Activated CD4-positive, alpha-beta memory T cell treated with anti-CD3 and anti-CD28 coated beads, Interleukin-2, amount 10 ng/mL, durations not matched to agents 7 days and 5 days (primary cell): ENCODE measurements at regions not wholly inside any gene's neighbourhood (a gene's known extent, or its start where the extent isn't known, plus 50 kb on each side); places are given as distances from the start of the nearest gene placed in this dataset.

Source experiments
- CTCF ChIA-PET: fragments of 350-600 bp; sonication (Branson Sonifier 250); formaldehyde crosslinking; loops from one replicate; lab custom pipeline; 2021; ENCODE audit warnings: antibody characterized with exemption, inconsistent platforms; lab: Charles Lee
- POLR2A ChIA-PET: fragments of 350-600 bp; sonication (Branson Sonifier 250); formaldehyde crosslinking; loops from one replicate; lab custom pipeline; 2021; ENCODE audit warnings: antibody characterized with exemption; lab: Charles Lee
- DNase-seq: peaks from one replicate; pipeline ENCODE4 v3.0.0-alpha.2; 2020
- H3K27ac Mint-ChIP-seq: one replicate; pipeline ENCODE4 v1.8.0; 2021; ENCODE audit warnings: mild to moderate bottlenecking, mixed read lengths
- H3K27me3 Mint-ChIP-seq: one replicate; pipeline ENCODE4 v1.8.0; 2021; ENCODE audit warnings: mixed read lengths
- H3K36me3 Mint-ChIP-seq: one replicate; pipeline ENCODE4 v1.8.0; 2021; ENCODE audit warnings: low read depth, mixed read lengths
- H3K4me1 Mint-ChIP-seq: one replicate; pipeline ENCODE4 v1.8.0; 2021; ENCODE audit warnings: mixed read lengths
- H3K4me3 Mint-ChIP-seq: one replicate; pipeline ENCODE4 v1.8.0; 2021; ENCODE audit warnings: mild to moderate bottlenecking, mixed read lengths
- H3K9me3 Mint-ChIP-seq: one replicate; pipeline ENCODE4 v1.8.0; 2021; ENCODE audit warnings: mixed read lengths

GRCh38 chr1:200233393-200233792 lies 176.4 kb downstream of the ZNF281 start:
- Mint-ChIP-seq H3K4me1 (no peaks in the 10 kb centered on the region), H3K36me3 (no peaks in the 10 kb centered on the region), H3K9me3 (no peaks in the 10 kb centered on the region), H3K27ac (no peak overlapping the region), H3K27me3 (peaks cover 29% of the 10 kb centered on the region), H3K4me3 (no peak overlapping the region)
- CTCF ChIA-PET: no interaction called here
- DNase-seq: no peak
- POLR2A ChIA-PET: no interaction called here

- POLR2A ChIA-PET: no interaction called here
- no peaks in the 10 kb centered on the region for H3K9me3 Mint-ChIP-seq
- no peak overlapping the region for H3K27ac Mint-ChIP-seq
- CTCF ChIA-PET: interaction anchor here (1.6 kb wide), 1 partner anchor 9 kb away, joined by 3 read pairs; no protein-coding TSS in a partner anchor
- no peaks in the 10 kb centered on the region for H3K36me3 Mint-ChIP-seq
- H3K4me3 Mint-ChIP-seq: no peak overlapping the region
- no peak for DNase-seq
- H3K4me1 Mint-ChIP-seq: peaks cover 2% of the 10 kb centered on the region
- H3K27me3 Mint-ChIP-seq: peaks cover 29% of the 10 kb centered on the region
These were observed 178.0 kb downstream of the ZNF281 start for GRCh38 chr1:200231787-200232231.

GRCh38 chr1:200230671-200231070 lies 179.2 kb downstream of the ZNF281 start:
- ChIA-PET CTCF (interaction anchor here (1.6 kb wide), 1 partner anchor 8 kb away, joined by 3 read pairs; no protein-coding TSS in a partner anchor), POLR2A (no interaction called here)
- H3K27ac Mint-ChIP-seq: no peak overlapping the region
- no peak for DNase-seq
- no peaks in the 10 kb centered on the region for H3K36me3 Mint-ChIP-seq
- H3K9me3 Mint-ChIP-seq: no peaks in the 10 kb centered on the region
- H3K4me3 Mint-ChIP-seq: no peak overlapping the region
- H3K4me1 Mint-ChIP-seq: peaks cover 12% of the 10 kb centered on the region
- peaks cover 23% of the 10 kb centered on the region for H3K27me3 Mint-ChIP-seq

- H3K27ac Mint-ChIP-seq: no peak overlapping the region
- ChIA-PET POLR2A (no interaction called here), CTCF (no interaction called here)
- DNase-seq: no peak
- no peak overlapping the region for H3K4me3 Mint-ChIP-seq
- H3K4me1 Mint-ChIP-seq: peaks cover 17% of the 10 kb centered on the region
- no peaks in the 10 kb centered on the region for H3K36me3 Mint-ChIP-seq
- no peaks in the 10 kb centered on the region for H3K9me3 Mint-ChIP-seq
- H3K27me3 Mint-ChIP-seq: peaks cover 17% of the 10 kb centered on the region
These were observed 181.3 kb downstream of the ZNF281 start for GRCh38 chr1:200228486-200228885.

- peaks cover 17% of the 10 kb centered on the region for H3K27me3 Mint-ChIP-seq
- H3K4me1 Mint-ChIP-seq: peaks cover 17% of the 10 kb centered on the region
- no peak overlapping the region for H3K27ac Mint-ChIP-seq
- ChIA-PET POLR2A (no interaction called here), CTCF (no interaction called here)
- H3K36me3 Mint-ChIP-seq: no peaks in the 10 kb centered on the region
- no peak overlapping the region for H3K4me3 Mint-ChIP-seq
- no peak for DNase-seq
- no peaks in the 10 kb centered on the region for H3K9me3 Mint-ChIP-seq
These were observed 181.8 kb downstream of the ZNF281 start for GRCh38 chr1:200228081-200228480.
